HFF-Myc (cell line): ENCODE measurements at regions not wholly inside any gene's neighbourhood (a gene's known extent, or its start where the extent isn't known, plus 50 kb on each side); places are given as distances from the start of the nearest gene placed in this dataset.

Experiments used
- DNase-seq: peaks from one replicate; pipeline ENCODE4 v3.0.0-alpha.2; 2011; ENCODE audit warnings: low read depth; ENCODE audit errors: extremely low read depth
- H3K4me3 ChIP-seq: replicated peaks from 2 replicates; pipeline ENCODE4 v1.5.1; 2011; ENCODE audit warnings: low read depth, mild to moderate bottlenecking, control low read depth, low read length
- TF ChIP-seq, protein P1 (sequence below): IDR thresholded peaks from 2 replicates; pipeline ENCODE4 v1.5.1; 2012; ENCODE audit warnings: mild to moderate bottlenecking, low read depth, low read length, control low read depth; ENCODE audit errors: missing control alignments

DNA sequence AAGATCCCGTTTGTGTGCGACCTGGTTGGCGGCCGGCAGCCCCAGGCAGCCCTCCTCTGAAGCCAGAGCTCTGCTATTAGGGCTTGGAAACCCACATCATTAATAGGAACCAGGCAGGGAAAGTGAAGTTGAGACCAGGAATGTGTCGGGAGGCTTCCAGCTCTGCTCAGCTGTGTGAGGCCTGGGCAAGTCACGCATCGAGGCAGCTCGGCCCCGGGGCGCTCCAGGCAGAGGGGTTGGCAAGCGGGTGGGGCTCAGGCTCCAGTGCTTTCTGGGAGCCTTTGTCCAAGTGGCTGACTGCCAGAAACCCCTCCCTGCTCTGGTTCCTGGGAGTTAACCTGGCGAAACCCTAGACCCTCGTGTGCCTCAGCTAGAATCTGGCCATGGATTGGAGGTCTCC is 1151.7 kb downstream of the VRK1 start:
- DNase-seq = no peak
- H3K4me3 ChIP-seq = no peak overlapping the region
- TF ChIP-seq, protein P1, sequence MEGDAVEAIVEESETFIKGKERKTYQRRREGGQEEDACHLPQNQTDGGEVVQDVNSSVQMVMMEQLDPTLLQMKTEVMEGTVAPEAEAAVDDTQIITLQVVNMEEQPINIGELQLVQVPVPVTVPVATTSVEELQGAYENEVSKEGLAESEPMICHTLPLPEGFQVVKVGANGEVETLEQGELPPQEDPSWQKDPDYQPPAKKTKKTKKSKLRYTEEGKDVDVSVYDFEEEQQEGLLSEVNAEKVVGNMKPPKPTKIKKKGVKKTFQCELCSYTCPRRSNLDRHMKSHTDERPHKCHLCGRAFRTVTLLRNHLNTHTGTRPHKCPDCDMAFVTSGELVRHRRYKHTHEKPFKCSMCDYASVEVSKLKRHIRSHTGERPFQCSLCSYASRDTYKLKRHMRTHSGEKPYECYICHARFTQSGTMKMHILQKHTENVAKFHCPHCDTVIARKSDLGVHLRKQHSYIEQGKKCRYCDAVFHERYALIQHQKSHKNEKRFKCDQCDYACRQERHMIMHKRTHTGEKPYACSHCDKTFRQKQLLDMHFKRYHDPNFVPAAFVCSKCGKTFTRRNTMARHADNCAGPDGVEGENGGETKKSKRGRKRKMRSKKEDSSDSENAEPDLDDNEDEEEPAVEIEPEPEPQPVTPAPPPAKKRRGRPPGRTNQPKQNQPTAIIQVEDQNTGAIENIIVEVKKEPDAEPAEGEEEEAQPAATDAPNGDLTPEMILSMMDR = no peak

DNA sequence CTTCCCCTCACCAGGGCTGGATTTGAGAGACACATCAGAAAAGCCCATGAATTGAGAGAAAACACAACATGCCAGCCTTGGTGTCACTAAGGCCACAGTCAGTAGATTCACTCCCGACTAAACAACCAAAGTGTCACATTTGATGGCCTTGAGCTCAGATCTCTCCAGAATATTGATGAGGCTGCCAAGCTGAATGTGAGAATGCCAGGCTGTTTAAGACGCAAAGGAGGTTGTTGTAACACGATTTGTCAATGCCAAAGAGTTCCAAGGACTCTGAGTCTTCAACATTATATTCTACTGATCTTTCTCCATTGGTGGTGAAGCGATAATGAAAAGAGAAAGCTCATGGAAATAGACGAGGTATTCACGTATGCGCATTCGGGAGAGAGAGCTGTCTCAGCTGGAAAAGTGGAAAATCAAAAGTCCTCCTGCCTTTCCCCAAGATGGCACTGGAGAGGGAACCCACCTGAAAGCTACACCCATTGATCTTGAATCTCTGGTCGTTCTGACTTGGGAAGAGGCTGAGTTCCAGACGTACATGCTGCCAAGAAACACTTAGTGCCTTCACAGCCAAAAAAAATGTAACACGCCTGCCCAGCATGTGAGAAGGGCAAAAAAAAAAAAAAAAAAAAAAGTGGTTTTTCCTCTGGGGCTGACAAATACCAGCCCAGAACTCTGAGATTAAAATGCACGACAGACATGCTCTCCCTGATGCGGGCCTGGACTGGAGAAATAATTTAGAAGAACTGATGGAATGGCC is 1159.6 kb downstream of the VRK1 start:
- no peak for DNase-seq
- TF ChIP-seq, protein P1 = no peak
- H3K4me3 ChIP-seq = no peak overlapping the region

DNA sequence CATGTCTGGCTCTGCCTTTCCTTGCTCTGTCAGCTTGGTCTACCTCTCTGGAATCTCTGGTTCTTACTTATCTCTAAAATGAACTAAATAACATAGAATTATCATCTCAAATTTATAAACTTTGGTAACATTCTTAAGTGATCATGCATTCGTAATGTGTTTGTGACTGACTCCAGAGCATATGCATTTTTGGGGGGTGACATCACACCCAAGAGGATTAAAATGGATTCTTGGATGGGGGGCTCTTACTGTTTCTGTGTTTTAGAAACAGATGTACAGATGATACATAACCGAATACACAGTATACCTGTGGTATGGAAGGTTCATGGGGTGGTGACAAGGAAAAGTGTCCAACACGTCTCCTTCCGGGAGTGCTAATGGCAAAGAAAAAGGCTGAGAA is 1162.1 kb downstream of the VRK1 start:
- TF ChIP-seq, protein P1 = no peak
- no peak overlapping the region for H3K4me3 ChIP-seq
- DNase-seq = no peak

DNA sequence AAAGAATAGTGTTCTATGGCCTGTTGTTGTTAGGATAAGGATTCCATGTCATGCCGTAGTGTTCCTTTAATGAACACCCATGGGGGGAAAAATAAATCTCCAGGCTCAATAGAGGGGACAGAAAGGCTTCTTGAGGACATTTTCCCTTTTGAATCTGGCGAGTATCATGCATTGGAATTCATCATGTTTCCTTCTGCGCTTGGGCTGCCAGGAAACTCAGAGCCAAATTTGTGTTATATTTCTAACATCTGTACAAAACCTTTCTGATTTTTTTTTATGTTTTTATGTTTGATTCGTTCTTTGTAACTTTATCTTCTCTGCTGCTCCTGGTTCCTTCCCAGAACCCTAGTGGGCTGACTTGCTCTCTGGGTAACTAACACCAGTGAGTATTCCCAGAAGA is 1163.3 kb downstream of the VRK1 start:
- H3K4me3 ChIP-seq = no peak overlapping the region
- TF ChIP-seq, protein P1 = no peak
- no peak for DNase-seq

DNA sequence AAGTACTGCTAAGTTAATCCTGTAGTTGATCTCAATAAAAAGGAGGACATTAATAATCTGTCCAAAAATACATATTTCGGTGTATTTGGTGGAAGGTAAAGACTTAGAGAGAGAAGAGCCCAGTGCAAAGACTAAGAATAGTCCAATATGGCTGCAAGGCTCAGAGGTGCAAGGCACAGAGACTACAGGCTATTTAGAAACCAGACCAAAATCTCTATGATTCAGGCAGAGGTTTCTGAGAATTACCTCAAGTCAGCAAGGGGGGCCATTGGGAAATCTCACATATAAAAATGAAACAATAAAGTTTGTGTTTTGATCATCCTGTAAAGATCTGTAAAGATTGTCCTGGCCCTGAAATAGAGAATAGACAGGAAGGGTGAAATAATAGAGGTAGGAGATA is 1173.0 kb downstream of the VRK1 start:
- TF ChIP-seq, protein P1 = no peak
- DNase-seq = no peak
- no peak overlapping the region for H3K4me3 ChIP-seq

DNA sequence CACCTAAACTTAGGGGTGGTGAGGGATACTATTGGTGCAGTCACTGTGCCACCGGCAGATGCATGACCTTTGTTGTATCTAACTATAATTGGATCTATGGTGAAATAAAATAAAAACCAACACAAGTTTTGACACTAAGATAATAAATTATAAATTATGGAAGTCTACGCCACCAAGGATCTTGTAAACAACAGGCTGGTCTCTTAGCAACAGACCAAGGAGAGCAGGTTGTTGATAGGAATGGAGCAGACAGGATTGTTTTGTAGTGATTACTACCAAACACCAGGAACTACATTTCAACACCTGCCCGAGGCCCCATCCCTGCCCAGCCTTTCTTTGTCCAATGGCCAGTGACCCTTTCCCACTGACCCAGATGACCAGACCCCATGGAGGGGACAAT is 1178.0 kb downstream of the VRK1 start:
- H3K4me3 ChIP-seq = no peak overlapping the region
- DNase-seq = no peak
- TF ChIP-seq, protein P1 = no peak

DNA sequence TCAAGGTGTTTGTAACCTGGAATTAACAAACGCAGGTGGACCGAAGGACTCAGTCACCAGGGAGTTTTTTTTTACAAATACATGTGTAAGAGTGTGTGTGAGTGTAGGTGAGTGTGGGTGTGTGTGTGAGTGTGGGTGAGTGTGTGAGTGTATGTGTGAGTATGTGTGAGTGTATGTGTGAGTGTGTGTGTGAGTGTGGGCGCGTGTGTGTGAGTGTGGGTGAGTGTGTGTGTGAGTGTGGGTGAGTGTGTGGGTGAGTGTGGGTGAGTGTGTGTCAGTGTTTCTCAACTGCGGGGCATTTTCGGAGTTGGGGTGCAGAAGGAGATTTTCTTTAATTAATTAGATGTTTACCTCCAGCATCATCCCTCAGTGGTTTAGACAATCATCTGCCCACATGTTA is 1178.8 kb downstream of the VRK1 start:
- TF ChIP-seq, protein P1 = no peak
- no peak for DNase-seq
- H3K4me3 ChIP-seq = no peak overlapping the region
